A549 (cell line): ENCODE measurements at regions not wholly inside any gene's neighbourhood (a gene's known extent, or its start where the extent isn't known, plus 50 kb on each side); places are given as distances from the start of the nearest gene placed in this dataset.

Experiments used
- ATAC-seq, 2 experiments: fragments of 200-7000 bp in 1 of 2; fragments of >200 bp in 1 of 2; cut with Nextera tagmentation in 1 of 2; cut with Tn5 transposase in 1 of 2; 3 replicates each; pipeline versions ENCODE4 v1.8.0 to v1.9.1; 2018 to 2020; ENCODE audit warnings: mild to moderate bottlenecking in 1 of 2, moderate library complexity in 1 of 2
- CTCF ChIA-PET: fragments of 300-600 bp; sonication (Branson Sonifier 250); formaldehyde crosslinking; extraction: SDS; loops from one replicate; lab custom pipeline; 2021; ENCODE audit warnings: antibody characterized with exemption, inconsistent platforms; lab: Yijun Ruan, JAX
- POLR2A ChIA-PET: fragments of 350-600 bp; formaldehyde crosslinking; extraction: SDS; loops from one replicate; lab custom pipeline; 2021; ENCODE audit warnings: antibody characterized with exemption, inconsistent platforms; lab: Yijun Ruan, JAX
- DNase-seq, 2 experiments: peaks; one replicate each; pipeline versions ENCODE4 v3.0.0 to v3.0.0-alpha.2; 2011 to 2016; ENCODE audit warnings: low read depth in 1 of 2, low spot score in 1 of 2
- FAIRE-seq: peaks from 2 replicates; lab custom pipeline; 2011; peaks lifted over from hg19 to GRCh38; lab: Jason Lieb, UNC
- H3K27ac ChIP-seq, 2 experiments: fragments of >200 bp; sonication (Bioruptor Twin); formaldehyde crosslinking; 3 replicates each; pipeline ENCODE4 v1.5.1; 2016 to 2017
- H3K4me1 ChIP-seq: fragments of >200 bp; sonication (Bioruptor Twin); formaldehyde crosslinking; 3 replicates; pipeline ENCODE4 v1.6.1; 2016
- H3K4me2 ChIP-seq: fragments of >200 bp; sonication (Bioruptor Twin); formaldehyde crosslinking; 3 replicates; pipeline ENCODE4 v1.6.1; 2016
- H3K4me3 ChIP-seq: fragments of >200 bp; sonication (Bioruptor Twin); formaldehyde crosslinking; 3 replicates; pipeline ENCODE4 v1.5.1; 2016
- H3K9me3 ChIP-seq: fragments of >200 bp; sonication (Bioruptor Twin); formaldehyde crosslinking; 3 replicates; pipeline ENCODE4 v1.6.1; 2016
- CBX8 ChIP-seq: fragments of 200-600 bp; sonication (generic); IDR thresholded peaks from 2 replicates; pipeline ENCODE4 v1.6.1; 2016
- CEBPB ChIP-seq, 2 experiments: fragments of >200 bp in 1 of 2; sonication (Bioruptor Twin) in 1 of 2; formaldehyde crosslinking in 1 of 2; IDR thresholded peaks; 2 replicates each; pipeline ENCODE4 v1.6.1; 2012 to 2016
- CHD4 ChIP-seq: fragments of 200-600 bp; sonication (generic); IDR thresholded peaks from 2 replicates; pipeline ENCODE4 v1.6.1; 2016; ENCODE audit warnings: antibody characterized with exemption, mild to moderate bottlenecking, borderline replicate concordance
- FOSL2 ChIP-seq, 2 experiments: fragments of 450-650 bp in 1 of 2; fragments of >200 bp in 1 of 2; sonication (Bioruptor Twin) in 1 of 2; formaldehyde crosslinking; IDR thresholded peaks; 2 replicates each; pipeline versions ENCODE4 v1.5.0 to v1.6.1; 2016 to 2020; ENCODE audit warnings: mild to moderate bottlenecking in 1 of 2, moderate library complexity in 1 of 2
- HDAC2 ChIP-seq: fragments of 200-600 bp; sonication (generic); IDR thresholded peaks from 2 replicates; pipeline ENCODE4 v1.6.1; 2016
- HOXB13 ChIP-seq: fragments of 250-450 bp; sonication (Bioruptor Pico); IDR thresholded peaks from 2 replicates; pipeline ENCODE4 v1.5.0; 2020; ENCODE audit warnings: low read depth, mild to moderate bottlenecking, moderate library complexity
- JUN ChIP-seq, 2 experiments: fragments of >200 bp; sonication (Bioruptor Twin); formaldehyde crosslinking; IDR thresholded peaks; 2 replicates in 1 of 2; 3 replicates in 1 of 2; pipeline ENCODE4 v1.6.1; 2016 to 2017
- KDM1A ChIP-seq: fragments of 200-600 bp; sonication (generic); IDR thresholded peaks from 2 replicates; pipeline ENCODE4 v1.6.1; 2016; ENCODE audit warnings: low read depth, mild to moderate bottlenecking
- MYC ChIP-seq: IDR thresholded peaks from 2 replicates; pipeline ENCODE4 v1.6.1; 2012; ENCODE audit warnings: mild to moderate bottlenecking, inconsistent platforms, low read length, improper control_type of control experiment, borderline replicate concordance
- PHF8 ChIP-seq: fragments of 200-600 bp; sonication (generic); IDR thresholded peaks from 2 replicates; pipeline ENCODE4 v1.6.1; 2016; ENCODE audit warnings: low read depth, mild to moderate bottlenecking, antibody characterized with exemption, moderate library complexity, borderline replicate concordance
- RARB ChIP-seq: fragments of 250-450 bp; sonication (Bioruptor Pico); IDR thresholded peaks from 2 replicates; pipeline ENCODE4 v1.8.0; 2021; ENCODE audit warnings: mild to moderate bottlenecking, moderate library complexity
- RFX5 ChIP-seq: fragments of 450-650 bp; IDR thresholded peaks from 2 replicates; pipeline ENCODE4 v1.7.1; 2014; ENCODE audit warnings: antibody characterized with exemption, mild to moderate bottlenecking, moderate library complexity
- SREBF2 ChIP-seq: fragments of 450-650 bp; IDR thresholded peaks from 2 replicates; pipeline ENCODE4 v1.6.1; 2014; ENCODE audit warnings: mild to moderate bottlenecking, moderate library complexity
- TFCP2L1 ChIP-seq: fragments of 250-450 bp; sonication (Bioruptor Pico); IDR thresholded peaks from 2 replicates; pipeline ENCODE4 v1.5.0; 2021; ENCODE audit warnings: mild to moderate bottlenecking
- ZC3H11A ChIP-seq: fragments of 450-650 bp; IDR thresholded peaks from 2 replicates; pipeline ENCODE4 v1.6.1; 2014; ENCODE audit warnings: antibody characterized with exemption, mild to moderate bottlenecking
- ZFP36 ChIP-seq: fragments of 450-650 bp; IDR thresholded peaks from 2 replicates; pipeline ENCODE4 v1.6.1; 2014; ENCODE audit warnings: borderline replicate concordance; ENCODE audit not compliant: partially characterized antibody
- ZSCAN20 ChIP-seq: fragments of 250-450 bp; sonication (Bioruptor Pico); IDR thresholded peaks from 2 replicates; pipeline ENCODE4 v1.8.0; 2022; ENCODE audit warnings: mild to moderate bottlenecking, moderate library complexity
- WGBS: methylation state at CpG from one replicate; pipeline ENCODE4 v1.1.6; 2017; ENCODE audit errors: missing lambda C conversion rate; 5-methylcytosine and 5-hydroxymethylcytosine counted together
- TF ChIP-seq, protein P1 (sequence below): IDR thresholded peaks from 2 replicates; pipeline ENCODE4 v1.6.1; 2012; ENCODE audit warnings: low read depth, borderline replicate concordance
- TF ChIP-seq, protein P2 (sequence below): fragments of 450-650 bp; IDR thresholded peaks from 2 replicates; pipeline ENCODE4 v1.6.1; 2014; ENCODE audit warnings: antibody characterized with exemption
- TF ChIP-seq, protein P3 (sequence below): IDR thresholded peaks from 2 replicates; pipeline ENCODE4 v1.6.1; 2012
- TF ChIP-seq, protein P4 (sequence below): fragments of 150-350 bp; IDR thresholded peaks from 2 replicates; pipeline ENCODE4 v1.6.1; 2014; ENCODE audit warnings: low read depth, mild to moderate bottlenecking, low read length

- DNase-seq (no peak), FAIRE-seq (no peak), ATAC-seq (no peak)
- no peaks in the 10 kb centered on the region for H3K9me3 ChIP-seq
- CTCF ChIA-PET = no interaction called here
- no peak overlapping the region for H3K27ac ChIP-seq
- 49% methylated on average over 6 of the region's 6 CpGs for WGBS
- TF ChIP-seq MYC = no peak
- TF ChIP-seq, protein P1, sequence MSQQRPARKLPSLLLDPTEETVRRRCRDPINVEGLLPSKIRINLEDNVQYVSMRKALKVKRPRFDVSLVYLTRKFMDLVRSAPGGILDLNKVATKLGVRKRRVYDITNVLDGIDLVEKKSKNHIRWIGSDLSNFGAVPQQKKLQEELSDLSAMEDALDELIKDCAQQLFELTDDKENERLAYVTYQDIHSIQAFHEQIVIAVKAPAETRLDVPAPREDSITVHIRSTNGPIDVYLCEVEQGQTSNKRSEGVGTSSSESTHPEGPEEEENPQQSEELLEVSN = no peak
- TF ChIP-seq FOSL2 (IDR thresholded peaks at IDR 0.05) = no peak
- no peak for TF ChIP-seq FOSL2 (CRISPR knock-in tag; IDR thresholded peaks at IDR 0.05)
- no peak for TF ChIP-seq RFX5
- TF ChIP-seq HDAC2 = no peak
- no peak for TF ChIP-seq HOXB13 (CRISPR knock-in tag)
- TF ChIP-seq PHF8 = no peak
- no peak for TF ChIP-seq RARB (CRISPR knock-in tag)
- TF ChIP-seq, protein P2, sequence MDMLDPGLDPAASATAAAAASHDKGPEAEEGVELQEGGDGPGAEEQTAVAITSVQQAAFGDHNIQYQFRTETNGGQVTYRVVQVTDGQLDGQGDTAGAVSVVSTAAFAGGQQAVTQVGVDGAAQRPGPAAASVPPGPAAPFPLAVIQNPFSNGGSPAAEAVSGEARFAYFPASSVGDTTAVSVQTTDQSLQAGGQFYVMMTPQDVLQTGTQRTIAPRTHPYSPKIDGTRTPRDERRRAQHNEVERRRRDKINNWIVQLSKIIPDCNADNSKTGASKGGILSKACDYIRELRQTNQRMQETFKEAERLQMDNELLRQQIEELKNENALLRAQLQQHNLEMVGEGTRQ = no peak
- no peak for TF ChIP-seq KDM1A
- TF ChIP-seq TFCP2L1 (CRISPR knock-in tag) = no peak
- no peak for TF ChIP-seq JUN (IDR thresholded peaks at IDR 0.05)
- TF ChIP-seq SREBF2 = no peak
- POLR2A ChIA-PET = no interaction called here
- no peak overlapping the region for H3K4me2 ChIP-seq
- no peaks in the 10 kb centered on the region for H3K4me1 ChIP-seq
- H3K4me3 ChIP-seq = no peak overlapping the region
Measured at GRCh38 chr4:84407554-84408407, 91.3 kb downstream of the NKX6-1 start.

DNA sequence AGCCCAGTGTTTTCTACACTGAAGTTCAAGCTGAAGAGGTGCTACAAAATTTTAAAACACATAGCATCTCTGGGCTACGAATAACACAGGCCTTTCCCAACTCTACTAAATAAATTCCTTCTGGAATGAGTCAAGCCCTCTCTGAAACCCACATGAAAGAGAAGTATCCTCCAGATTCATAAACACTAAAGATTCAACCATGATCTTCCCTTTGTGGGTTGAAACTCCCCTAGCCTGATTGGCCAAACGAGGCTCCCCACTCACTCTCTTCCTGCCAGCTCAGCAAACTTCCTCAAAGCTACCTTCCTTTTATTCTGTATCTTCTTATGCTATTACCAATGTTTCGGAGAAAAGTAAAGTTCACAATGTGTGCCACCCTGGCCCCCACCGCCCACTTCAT, 95.4 kb downstream of the NKX6-1 start:
- Histone ChIP-seq H3K4me2 (no peak overlapping the region), H3K27ac (no peak overlapping the region), H3K4me3 (no peak overlapping the region)
- no peak for DNase-seq
- no peak for ATAC-seq
- no peak for TF ChIP-seq MYC
- TF ChIP-seq SREBF2 = no peak
- no peak for TF ChIP-seq CHD4
- TF ChIP-seq, protein P3, sequence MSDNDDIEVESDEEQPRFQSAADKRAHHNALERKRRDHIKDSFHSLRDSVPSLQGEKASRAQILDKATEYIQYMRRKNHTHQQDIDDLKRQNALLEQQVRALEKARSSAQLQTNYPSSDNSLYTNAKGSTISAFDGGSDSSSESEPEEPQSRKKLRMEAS = no peak
- TF ChIP-seq CEBPB (IDR thresholded peaks at IDR 0.05) = no peak
- no peak for TF ChIP-seq CBX8
- no peak for TF ChIP-seq ZC3H11A
- no peak for TF ChIP-seq ZSCAN20 (CRISPR knock-in tag)
- TF ChIP-seq, protein P4, sequence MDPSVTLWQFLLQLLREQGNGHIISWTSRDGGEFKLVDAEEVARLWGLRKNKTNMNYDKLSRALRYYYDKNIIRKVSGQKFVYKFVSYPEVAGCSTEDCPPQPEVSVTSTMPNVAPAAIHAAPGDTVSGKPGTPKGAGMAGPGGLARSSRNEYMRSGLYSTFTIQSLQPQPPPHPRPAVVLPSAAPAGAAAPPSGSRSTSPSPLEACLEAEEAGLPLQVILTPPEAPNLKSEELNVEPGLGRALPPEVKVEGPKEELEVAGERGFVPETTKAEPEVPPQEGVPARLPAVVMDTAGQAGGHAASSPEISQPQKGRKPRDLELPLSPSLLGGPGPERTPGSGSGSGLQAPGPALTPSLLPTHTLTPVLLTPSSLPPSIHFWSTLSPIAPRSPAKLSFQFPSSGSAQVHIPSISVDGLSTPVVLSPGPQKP = no peak
- no peak for TF ChIP-seq ZFP36
- TF ChIP-seq, all 56 proteins: peak for 0
- POLR2A ChIA-PET = no interaction called here
- FAIRE-seq = no peak
- 49% methylated on average over 4 of the region's 4 CpGs for WGBS
- H3K9me3 ChIP-seq = no peaks in the 10 kb centered on the region
- no peaks in the 10 kb centered on the region for H3K4me1 ChIP-seq
- CTCF ChIA-PET = interaction anchor here (0.7 kb wide), 1 partner anchor 11 kb away, joined by 3 read pairs; no protein-coding TSS in a partner anchor
